ENCODE measurements at regions not wholly inside any gene's neighbourhood (a gene's known extent, or its start where the extent isn't known, plus 50 kb on each side); places are given as distances from the start of the nearest gene placed in this dataset.

DNA sequence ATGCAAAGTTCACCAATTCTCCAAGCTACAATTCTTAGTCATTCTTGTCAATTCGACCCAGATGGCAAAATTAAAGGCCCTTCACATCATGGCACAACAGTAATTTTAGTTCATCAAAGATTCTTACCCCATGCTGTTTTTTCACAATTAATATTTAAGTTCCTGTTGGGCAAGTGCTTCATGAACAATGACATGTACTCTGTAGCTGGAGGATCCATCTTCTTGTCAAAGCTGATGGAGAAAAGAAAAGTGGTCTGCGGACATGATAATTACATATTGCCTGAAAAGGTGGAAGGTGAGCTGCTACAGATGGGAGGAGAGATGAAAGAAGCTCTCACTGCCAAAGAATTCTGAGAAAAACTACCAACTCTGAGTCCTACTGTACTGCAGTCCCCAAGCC, 1370.3 kb upstream of the SLC10A2 start:
- ChIA-PET CTCF (interaction anchor here (0.5 to 0.9 kb wide), 3 partner anchors 17 to 1991 kb away, joined by 3 to 4 read pairs (median 4); no protein-coding TSS in a partner anchor), POLR2A (ENCODE audit: unreplicated experiment) (no interaction called here)
- Histone ChIP-seq H2BK120ac (ENCODE audit: low read depth, low read length) (no peak overlapping the region), H3K79me1 (ENCODE audit: low read depth in 1 of 2, low read length in 2 of 2) (no peaks in the 10 kb centered on the region), H4K5ac (ENCODE audit: low read depth, low read length) (no peak overlapping the region), H3K36me3 (ENCODE audit: control insufficient read depth, insufficient read depth, low read length) (no peaks in the 10 kb centered on the region), H3K56ac (ENCODE audit: extremely low read depth, insufficient read depth, low read length) (no peak overlapping the region), H4K91ac (ENCODE audit: insufficient read depth, low read depth, low read length) (no peak overlapping the region), H3K14ac (replicated peaks; ENCODE audit: low read depth, low read length) (no peak overlapping the region), H2AFZ (replicated peaks; ENCODE audit: low read length, poor library complexity) (no peak overlapping the region), H3K4me2 (ENCODE audit: low read depth, low read length) (no peak overlapping the region), H4K20me1 (ENCODE audit: insufficient read depth, low read length) (no peaks in the 10 kb centered on the region), H3K9me1 (ENCODE audit: insufficient read depth, low read length) (no peaks in the 10 kb centered on the region), H3K9me3 (ENCODE audit: control insufficient read depth, insufficient read depth, low read length) (no peaks in the 10 kb centered on the region; the same call in 1 of the 2 replicates), H4K8ac (ENCODE audit: low read depth in 2 of 2, low read length in 2 of 2) (no peak overlapping the region), H2AK5ac (ENCODE audit: low read depth, low read length) (no peak overlapping the region), H2BK15ac (ENCODE audit: low read depth, low read length) (no peak overlapping the region), H3K4me3 (ENCODE audit: insufficient read depth, low read depth, low read length) (no peak overlapping the region), H3K27me3 (ENCODE audit: control insufficient read depth, insufficient read depth, low read length) (no peaks in the 10 kb centered on the region), H2AK9ac (replicated peaks; ENCODE audit: low read depth, low read length, poor library complexity) (no peak overlapping the region), H3K23ac (ENCODE audit: low read depth, low read length) (no peak overlapping the region), H3K9ac (ENCODE audit: low read depth, low read length) (no peak overlapping the region), H3K4ac (ENCODE audit: low read depth, low read length) (no peak overlapping the region), H3K18ac (ENCODE audit: low read depth, low read length) (no peak overlapping the region), H3K27ac (ENCODE audit: insufficient read depth, low read length) (no peak overlapping the region), H2BK20ac (ENCODE audit: low read depth, low read length) (no peak overlapping the region), H3K4me1 (ENCODE audit: control insufficient read depth, insufficient read depth, low read length) (no peaks in the 10 kb centered on the region), H2BK5ac (ENCODE audit: low read depth, low read length, poor library complexity, severe bottlenecking) (no peak overlapping the region)
- DNase-seq (no peak), ATAC-seq (ENCODE audit: low read depth) (no peak)
- WGBS, 2 experiments (ENCODE audit: extremely low coverage in 2 of 2, insufficient read length in 1 of 2), result no CpG with 5 or more reads among the region's 2 CpGs
- BruUV-seq (replicated peaks), result no TSS peak
- no peak for TF ChIP-seq SMC3 (IDR thresholded peaks at IDR 0.05; ENCODE audit: low read depth, low read length)
- TF ChIP-seq MXI1 (IDR thresholded peaks at IDR 0.05; ENCODE audit: borderline replicate concordance, low read depth, low read length), result no peak
- no peak for TF ChIP-seq RFX5 (IDR thresholded peaks at IDR 0.05; ENCODE audit: low read depth, low read length)
- TF ChIP-seq, protein P1, sequence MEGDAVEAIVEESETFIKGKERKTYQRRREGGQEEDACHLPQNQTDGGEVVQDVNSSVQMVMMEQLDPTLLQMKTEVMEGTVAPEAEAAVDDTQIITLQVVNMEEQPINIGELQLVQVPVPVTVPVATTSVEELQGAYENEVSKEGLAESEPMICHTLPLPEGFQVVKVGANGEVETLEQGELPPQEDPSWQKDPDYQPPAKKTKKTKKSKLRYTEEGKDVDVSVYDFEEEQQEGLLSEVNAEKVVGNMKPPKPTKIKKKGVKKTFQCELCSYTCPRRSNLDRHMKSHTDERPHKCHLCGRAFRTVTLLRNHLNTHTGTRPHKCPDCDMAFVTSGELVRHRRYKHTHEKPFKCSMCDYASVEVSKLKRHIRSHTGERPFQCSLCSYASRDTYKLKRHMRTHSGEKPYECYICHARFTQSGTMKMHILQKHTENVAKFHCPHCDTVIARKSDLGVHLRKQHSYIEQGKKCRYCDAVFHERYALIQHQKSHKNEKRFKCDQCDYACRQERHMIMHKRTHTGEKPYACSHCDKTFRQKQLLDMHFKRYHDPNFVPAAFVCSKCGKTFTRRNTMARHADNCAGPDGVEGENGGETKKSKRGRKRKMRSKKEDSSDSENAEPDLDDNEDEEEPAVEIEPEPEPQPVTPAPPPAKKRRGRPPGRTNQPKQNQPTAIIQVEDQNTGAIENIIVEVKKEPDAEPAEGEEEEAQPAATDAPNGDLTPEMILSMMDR (conservative IDR thresholded peaks at IDR 0.05; ENCODE audit: low read depth, low read length), result no peak
- TF ChIP-seq BHLHE40 (IDR thresholded peaks at IDR 0.05; ENCODE audit: low read depth, low read length), result no peak
- TF ChIP-seq POLR2A (IDR thresholded peaks at IDR 0.05; ENCODE audit: low read depth, low read length), result no peak
- no peak for TF ChIP-seq CHD1 (IDR thresholded peaks at IDR 0.05; ENCODE audit: low read depth, low read length)
- in situ Hi-C loops (cut with MboI; ENCODE audit: low sequenced_read_pairs) (no loop called here), intact Hi-C loops (cut with micrococcal nuclease) (no loop called here), dilution Hi-C loops (cut with HindIII; ENCODE audit: low sequenced_read_pairs, unreplicated experiment) (no loop called here)

Data from IMR-90 (cell line).